ENCODE measurements at regions not wholly inside any gene's neighbourhood (a gene's known extent, or its start where the extent isn't known, plus 50 kb on each side); places are given as distances from the start of the nearest gene placed in this dataset.

DNA sequence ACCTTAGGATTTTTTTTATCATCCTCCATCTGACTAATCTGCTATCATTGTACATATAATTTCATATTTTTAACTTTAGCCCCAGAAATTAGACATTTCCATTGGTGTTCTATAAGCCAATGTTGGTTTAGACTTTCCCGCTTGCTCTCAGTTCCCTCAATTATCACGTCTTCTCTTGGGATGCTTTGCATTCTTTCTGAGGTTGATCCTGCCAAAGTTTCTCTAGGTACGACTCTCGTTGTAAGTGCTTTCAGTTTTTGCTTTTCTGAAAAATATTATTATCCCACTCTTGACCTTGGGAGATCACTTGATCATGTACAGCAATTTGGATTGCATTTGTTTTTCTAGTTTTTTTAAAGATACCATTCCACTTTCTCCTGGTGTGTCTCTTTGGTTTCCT lies 270.2 kb downstream of the IRS2 start:
- TF ChIP-seq, protein P1, sequence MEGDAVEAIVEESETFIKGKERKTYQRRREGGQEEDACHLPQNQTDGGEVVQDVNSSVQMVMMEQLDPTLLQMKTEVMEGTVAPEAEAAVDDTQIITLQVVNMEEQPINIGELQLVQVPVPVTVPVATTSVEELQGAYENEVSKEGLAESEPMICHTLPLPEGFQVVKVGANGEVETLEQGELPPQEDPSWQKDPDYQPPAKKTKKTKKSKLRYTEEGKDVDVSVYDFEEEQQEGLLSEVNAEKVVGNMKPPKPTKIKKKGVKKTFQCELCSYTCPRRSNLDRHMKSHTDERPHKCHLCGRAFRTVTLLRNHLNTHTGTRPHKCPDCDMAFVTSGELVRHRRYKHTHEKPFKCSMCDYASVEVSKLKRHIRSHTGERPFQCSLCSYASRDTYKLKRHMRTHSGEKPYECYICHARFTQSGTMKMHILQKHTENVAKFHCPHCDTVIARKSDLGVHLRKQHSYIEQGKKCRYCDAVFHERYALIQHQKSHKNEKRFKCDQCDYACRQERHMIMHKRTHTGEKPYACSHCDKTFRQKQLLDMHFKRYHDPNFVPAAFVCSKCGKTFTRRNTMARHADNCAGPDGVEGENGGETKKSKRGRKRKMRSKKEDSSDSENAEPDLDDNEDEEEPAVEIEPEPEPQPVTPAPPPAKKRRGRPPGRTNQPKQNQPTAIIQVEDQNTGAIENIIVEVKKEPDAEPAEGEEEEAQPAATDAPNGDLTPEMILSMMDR (IDR thresholded peaks at IDR 0.05; ENCODE audit: low read length): no peak
- no peak for TF ChIP-seq EZH2 (IDR thresholded peaks at IDR 0.05; ENCODE audit: borderline replicate concordance, low read length)
